GM23338 (cell line): ENCODE measurements at regions not wholly inside any gene's neighbourhood (a gene's known extent, or its start where the extent isn't known, plus 50 kb on each side); places are given as distances from the start of the nearest gene placed in this dataset.

Source experiments
- JUNB ChIP-seq: IDR thresholded peaks from one replicate; pipeline ENCODE4 v1.6.1; 2016; ENCODE audit warnings: antibody characterized with exemption; ENCODE audit not compliant: unreplicated experiment
- ZNF462 ChIP-seq: fragments of 250-450 bp; sonication (Bioruptor Pico); IDR thresholded peaks from 2 replicates; pipeline ENCODE4 v1.5.0; 2020; ENCODE audit warnings: mild to moderate bottlenecking, moderate library complexity
- TF ChIP-seq, protein P1 (sequence below), 2 experiments: fragments of 200-600 bp in 1 of 2; sonication (generic) in 1 of 2; conservative IDR thresholded peaks; 2 replicates each; pipeline versions ENCODE4 v1.5.1 to v1.6.1; 2016 to 2017; ENCODE audit warnings: antibody characterized with exemption in 2 of 2, low read depth in 2 of 2, mild to moderate bottlenecking in 2 of 2, moderate library complexity in 1 of 2

DNA sequence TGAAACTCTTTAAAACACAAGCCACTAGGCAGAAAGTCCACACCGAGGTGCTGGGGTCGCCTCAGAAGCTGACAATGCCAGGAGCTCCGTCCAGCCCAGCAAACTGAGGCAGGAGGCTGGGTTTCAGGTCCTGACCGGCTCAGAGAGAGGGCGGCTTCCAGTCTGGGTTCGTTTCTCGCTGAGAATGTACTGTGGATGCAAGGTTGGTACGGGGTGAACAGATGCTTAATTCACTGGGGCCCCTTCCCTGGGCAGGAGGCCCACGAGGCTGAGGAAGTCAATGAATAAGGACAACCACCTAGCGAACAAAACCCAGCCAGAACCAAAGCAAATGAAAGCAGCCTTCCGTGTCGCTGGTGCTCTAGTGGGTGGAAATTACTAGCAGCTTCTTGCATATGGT, 142.0 kb downstream of the RTP5 start:
- TF ChIP-seq, protein P1, sequence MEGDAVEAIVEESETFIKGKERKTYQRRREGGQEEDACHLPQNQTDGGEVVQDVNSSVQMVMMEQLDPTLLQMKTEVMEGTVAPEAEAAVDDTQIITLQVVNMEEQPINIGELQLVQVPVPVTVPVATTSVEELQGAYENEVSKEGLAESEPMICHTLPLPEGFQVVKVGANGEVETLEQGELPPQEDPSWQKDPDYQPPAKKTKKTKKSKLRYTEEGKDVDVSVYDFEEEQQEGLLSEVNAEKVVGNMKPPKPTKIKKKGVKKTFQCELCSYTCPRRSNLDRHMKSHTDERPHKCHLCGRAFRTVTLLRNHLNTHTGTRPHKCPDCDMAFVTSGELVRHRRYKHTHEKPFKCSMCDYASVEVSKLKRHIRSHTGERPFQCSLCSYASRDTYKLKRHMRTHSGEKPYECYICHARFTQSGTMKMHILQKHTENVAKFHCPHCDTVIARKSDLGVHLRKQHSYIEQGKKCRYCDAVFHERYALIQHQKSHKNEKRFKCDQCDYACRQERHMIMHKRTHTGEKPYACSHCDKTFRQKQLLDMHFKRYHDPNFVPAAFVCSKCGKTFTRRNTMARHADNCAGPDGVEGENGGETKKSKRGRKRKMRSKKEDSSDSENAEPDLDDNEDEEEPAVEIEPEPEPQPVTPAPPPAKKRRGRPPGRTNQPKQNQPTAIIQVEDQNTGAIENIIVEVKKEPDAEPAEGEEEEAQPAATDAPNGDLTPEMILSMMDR (conservative IDR thresholded peaks at IDR 0.05; ENCODE audit: low read depth in 2 of 2): no peak
- TF ChIP-seq JUNB (no peak), ZNF462 (CRISPR knock-in tag) (no peak)
